ENCODE measurements at regions not wholly inside any gene's neighbourhood (a gene's known extent, or its start where the extent isn't known, plus 50 kb on each side); places are given as distances from the start of the nearest gene placed in this dataset.
A peak's percentile ranks its signal among the peaks of the same experiment; 100 is the strongest.
"Not testable (repeated sequence)": the region's sequence is repeated elsewhere in the genome, so short reads cannot be mapped to it uniquely, and the experiment has no call there.

DNA sequence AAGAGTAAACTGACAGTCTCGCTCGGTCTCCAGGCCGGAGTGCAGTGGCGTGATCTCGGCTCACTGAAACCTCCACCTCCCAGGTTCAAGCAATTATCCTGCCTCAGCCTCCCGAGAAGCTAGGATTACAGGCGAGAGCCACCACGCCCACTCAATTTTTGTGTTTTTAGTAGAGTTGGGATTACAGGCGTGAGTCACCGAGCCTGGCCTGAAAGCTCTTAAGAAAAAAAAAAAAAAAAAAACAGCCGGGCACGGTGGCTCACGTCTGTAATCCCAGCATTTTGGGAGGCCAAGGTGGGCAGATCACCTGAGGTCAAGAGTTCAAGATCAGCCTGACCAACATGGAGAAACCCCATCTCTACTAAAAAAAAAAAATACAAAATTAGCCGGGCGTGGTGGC, 55.3 kb upstream of the THOC2 start:
- H3K36me3 ChIP-seq, H3K4me3 ChIP-seq, H3K27me3 ChIP-seq, H3K9me3 ChIP-seq: not testable (repeated sequence)
- peak; percentile 30 for DNase-seq

DNA sequence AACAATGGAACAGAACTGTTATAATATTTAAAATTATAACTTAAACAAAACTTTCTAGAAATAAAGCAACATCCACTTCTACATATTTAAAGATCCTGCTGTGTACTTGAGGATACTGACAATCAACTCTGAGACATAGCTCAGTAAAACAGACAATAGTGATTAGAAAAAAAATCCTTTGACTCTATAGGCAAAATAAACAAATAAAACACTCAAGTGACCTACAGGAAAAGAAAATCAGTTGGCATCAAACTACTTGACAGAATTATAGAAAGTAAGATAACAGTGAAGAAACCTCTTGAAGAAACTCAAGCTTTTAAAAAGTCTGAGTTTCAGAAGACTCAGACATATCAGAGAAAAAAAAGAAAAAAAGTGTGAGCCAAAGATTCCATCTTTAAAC, 55.9 kb upstream of the THOC2 start:
- no peaks in the 10 kb centered on the region for H3K9me3 ChIP-seq
- no peaks in the 10 kb centered on the region for H3K36me3 ChIP-seq
- no peak for DNase-seq
- no peaks in the 10 kb centered on the region for H3K27me3 ChIP-seq
- H3K4me3 ChIP-seq, result no peak overlapping the region

DNA sequence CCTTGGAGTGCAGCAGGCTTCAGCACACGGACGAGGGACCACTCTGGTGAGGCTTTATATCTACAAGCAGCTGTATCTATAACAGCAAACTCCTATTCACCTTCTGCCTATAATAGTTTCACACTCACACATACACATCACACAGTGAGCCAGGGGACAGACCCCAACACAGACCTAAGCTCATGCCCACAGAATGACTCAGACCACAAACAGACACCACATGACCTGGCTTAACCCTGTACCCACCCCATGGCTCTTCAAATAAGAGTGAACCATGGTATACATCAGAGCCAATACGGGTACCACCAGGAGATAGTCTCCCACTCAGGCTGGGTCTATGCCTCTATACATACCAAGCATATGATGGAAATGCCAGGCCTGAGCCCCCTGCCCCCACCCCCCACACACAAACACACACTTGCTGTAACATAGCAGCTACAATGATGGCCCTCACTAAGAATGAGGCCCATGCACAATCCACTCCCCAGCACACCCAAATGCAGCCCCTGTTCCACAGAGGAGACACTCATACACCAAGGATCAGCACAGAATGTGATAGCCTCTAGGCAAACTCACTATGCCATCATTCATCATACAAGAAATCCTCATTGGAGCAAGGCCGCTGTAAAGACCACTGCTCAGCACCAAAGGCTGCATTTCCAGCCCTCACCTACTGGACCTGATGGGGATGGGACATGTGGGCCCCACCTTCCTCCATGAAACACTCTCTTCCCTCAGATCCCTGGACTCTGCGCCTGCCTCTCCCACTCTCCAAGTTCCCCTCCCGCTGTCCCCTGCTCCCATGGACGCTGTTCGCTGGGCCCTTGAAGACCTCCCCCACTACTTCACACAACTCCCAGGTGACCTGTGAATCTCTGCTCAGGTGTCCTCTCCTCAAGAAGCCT, 62.1 kb upstream of the XIAP start:
- Histone ChIP-seq H3K4me3 (no peak overlapping the region), H3K27me3 (no peaks in the 10 kb centered on the region), H3K9me3 (no peaks in the 10 kb centered on the region), H3K36me3 (no peaks in the 10 kb centered on the region)
- no peak for DNase-seq

DNA sequence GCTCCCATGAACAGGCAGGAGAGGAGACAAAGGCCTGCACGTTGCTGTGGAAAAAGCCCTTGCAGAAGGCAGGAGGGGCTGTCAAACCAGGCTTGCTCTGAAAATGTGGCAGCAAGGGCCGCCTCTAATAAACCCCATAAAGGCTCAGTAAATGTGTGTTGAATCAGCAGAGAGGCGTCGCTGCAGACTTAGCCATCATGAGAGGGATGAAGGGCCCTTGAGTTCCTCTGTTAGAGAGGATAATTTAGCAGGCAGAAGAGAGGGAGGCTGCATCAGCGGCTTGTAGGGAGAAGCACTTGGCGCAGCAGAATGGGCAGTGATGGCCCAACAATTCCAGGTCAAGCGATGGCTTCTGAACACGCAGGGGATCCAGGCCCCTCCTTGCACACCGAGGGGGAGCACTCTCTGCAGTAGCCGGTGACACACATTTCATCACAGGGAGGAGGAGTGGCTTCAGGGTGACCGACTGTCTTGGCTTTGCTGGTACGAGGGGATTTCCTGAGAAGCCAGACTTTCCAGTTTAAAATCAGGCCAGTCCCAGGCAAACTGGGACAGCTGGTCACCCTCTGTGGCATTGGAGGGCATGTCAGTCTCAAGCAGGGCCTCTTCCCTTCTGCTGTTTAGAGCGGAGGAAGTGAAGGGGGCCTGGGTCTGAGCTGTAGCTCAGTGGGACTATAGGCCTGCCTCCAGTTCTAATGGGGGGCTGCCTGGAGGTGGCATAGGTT, 61.0 kb upstream of the XIAP start:
- H3K27me3 ChIP-seq, H3K9me3 ChIP-seq, DNase-seq, H3K36me3 ChIP-seq, H3K4me3 ChIP-seq: not testable (repeated sequence)

DNA sequence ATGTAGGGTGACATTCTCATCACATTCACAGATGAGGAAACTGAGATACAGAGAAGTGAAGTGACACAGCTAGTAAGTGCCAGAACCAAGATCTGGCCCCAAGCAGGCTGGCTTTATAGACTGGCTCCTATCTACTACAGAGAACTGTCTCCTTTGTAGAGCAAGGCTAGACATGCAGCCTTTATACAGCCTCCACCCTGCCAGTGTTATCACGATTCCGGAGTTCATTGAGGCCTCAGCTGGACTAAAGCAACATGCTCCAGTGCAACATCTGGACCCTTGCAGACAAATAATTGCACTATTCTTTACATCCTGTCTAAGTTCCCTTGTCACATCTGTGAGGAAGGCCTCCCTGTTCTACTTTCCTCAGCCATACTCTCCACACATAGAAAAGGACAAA, 58.0 kb upstream of the XIAP start:
- Histone ChIP-seq H3K9me3 (no peaks in the 10 kb centered on the region), H3K27me3 (no peaks in the 10 kb centered on the region), H3K4me3 (no peak overlapping the region), H3K36me3 (no peaks in the 10 kb centered on the region)
- no peak for DNase-seq

DNA sequence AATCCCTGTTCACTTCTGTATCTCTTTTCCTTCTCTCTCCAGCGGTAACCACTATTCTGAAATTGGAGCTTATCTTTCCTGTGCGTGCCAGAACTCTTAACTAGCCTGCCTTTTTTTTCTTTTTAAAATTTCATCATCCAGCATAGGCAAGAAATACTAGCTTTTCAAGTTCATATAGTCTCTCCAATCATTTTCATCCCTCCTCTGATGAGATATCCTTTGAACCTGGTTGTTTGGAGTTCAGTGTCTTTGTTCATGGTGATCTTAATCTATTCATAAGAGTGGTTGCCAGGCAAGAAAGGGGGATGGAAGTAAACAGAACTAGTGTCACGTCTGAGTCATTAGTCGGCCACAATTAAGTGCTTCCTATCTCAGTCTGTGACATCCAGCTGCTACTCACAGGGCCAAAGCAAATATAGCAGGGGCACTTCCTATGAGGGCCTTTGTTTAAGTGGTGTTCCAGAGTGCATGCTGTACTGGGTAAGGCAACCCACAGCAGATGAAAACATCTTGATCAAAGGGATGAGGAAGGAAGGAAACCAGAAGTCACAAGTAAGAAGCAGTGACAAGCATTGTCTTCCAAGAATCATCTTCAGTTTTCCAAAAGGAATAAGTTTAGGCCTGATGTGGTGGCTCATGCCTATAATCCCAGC, 56.4 kb upstream of the XIAP start:
- no peaks in the 10 kb centered on the region for H3K27me3 ChIP-seq
- DNase-seq, result peak; percentile 39
- no peak overlapping the region for H3K4me3 ChIP-seq
- no peaks in the 10 kb centered on the region for H3K9me3 ChIP-seq
- H3K36me3 ChIP-seq, result no peaks in the 10 kb centered on the region

DNA sequence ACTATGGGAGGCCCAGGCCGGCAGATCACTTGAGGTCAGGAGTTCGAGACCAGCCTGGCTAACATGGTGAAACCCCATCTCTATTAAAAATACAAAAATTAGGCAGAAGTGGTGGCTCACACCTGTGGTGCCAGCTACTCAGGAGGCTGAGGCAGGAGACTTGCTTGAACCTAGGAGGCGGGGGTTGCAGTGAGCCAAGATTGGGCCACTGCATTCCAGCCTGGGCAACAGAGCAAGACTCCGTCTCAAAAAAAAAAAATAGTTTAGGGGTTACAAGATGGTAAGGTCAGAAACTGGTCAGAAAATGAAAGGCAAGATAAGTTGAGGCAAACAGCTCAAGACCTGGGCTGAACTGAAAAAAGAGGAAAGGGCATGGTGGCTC, 55.9 kb upstream of the XIAP start:
- H3K4me3 ChIP-seq, H3K9me3 ChIP-seq, H3K36me3 ChIP-seq, H3K27me3 ChIP-seq, DNase-seq: not testable (repeated sequence)

DNA sequence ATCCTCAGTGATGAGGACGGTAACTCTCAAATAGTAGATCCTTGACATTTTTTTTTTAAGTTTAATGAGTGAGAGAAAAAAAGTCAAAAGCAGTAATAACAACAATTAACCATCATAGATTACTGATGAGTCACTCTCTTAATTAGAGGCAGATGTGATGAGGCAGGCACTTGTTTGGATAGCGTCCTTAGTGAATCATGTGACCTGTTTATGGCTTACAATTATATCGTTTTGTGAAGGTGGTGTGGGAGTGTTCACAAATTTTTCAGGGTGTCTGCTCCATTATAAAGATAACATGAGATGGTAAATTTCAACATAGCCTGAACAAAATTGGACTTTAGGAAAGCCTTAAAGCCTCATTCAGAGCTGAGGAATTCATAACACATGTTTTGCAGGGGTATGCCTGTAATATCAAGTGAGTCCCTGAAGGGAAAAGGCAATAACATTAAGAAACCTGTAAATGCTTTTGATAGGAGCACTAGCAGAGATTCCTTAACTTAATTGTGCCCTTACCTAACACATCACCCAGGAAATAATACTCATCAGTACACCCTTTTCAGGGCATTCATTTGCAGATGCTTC, 51.9 kb upstream of the XIAP start:
- no peaks in the 10 kb centered on the region for H3K9me3 ChIP-seq
- no peaks in the 10 kb centered on the region for H3K36me3 ChIP-seq
- DNase-seq, result no peak
- H3K4me3 ChIP-seq, result no peak overlapping the region
- H3K27me3 ChIP-seq, result no peaks in the 10 kb centered on the region

DNA sequence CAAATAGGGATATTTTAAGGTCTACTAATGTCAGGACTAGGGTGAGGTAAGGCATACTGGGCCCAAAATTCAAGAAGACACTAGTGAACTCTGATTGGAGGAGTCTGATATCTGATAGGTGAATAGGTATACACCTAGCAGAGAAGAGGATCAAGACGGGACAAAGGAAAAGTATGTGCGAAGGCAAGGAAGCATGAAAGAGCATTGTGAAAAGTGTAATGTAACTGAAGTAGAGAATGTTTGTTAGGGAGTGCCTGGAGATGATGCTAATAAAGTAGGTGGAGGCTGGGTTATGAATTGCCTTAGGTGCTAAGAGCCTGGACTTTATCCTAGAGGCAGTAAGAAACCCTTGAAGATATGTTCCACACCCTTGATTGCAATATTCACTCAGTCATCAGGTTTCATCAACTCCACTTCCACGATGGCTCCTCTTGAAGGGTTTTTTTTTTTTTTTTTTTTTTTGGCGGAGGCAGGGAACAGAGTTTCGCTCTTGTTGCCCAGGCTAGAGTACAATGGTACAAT, 49.9 kb upstream of the XIAP start:
- H3K4me3 ChIP-seq, result no peak overlapping the region
- no peaks in the 10 kb centered on the region for H3K27me3 ChIP-seq
- no peak for DNase-seq
- H3K9me3 ChIP-seq, result no peaks in the 10 kb centered on the region
- no peaks in the 10 kb centered on the region for H3K36me3 ChIP-seq
